ENCODE measurements at regions not wholly inside any gene's neighbourhood (a gene's known extent, or its start where the extent isn't known, plus 50 kb on each side); places are given as distances from the start of the nearest gene placed in this dataset.

GRCh38 chr10:84008878-84009277 is 130.4 kb upstream of the GHITM start:
- TF ChIP-seq POLR2A (IDR thresholded peaks at IDR 0.05; ENCODE audit: low read length) (no peak), JUN (IDR thresholded peaks at IDR 0.05) (no peak), BHLHE40 (IDR thresholded peaks at IDR 0.05; ENCODE audit: low read depth, low read length) (no peak), NPAS2 (CRISPR knock-in tag; IDR thresholded peaks at IDR 0.05; ENCODE audit: borderline replicate concordance) (no peak)

Data from A549 (cell line).